WI38 (cell line): ENCODE measurements at regions not wholly inside any gene's neighbourhood (a gene's known extent, or its start where the extent isn't known, plus 50 kb on each side); places are given as distances from the start of the nearest gene placed in this dataset.

Source experiments
- H3K4me3 ChIP-seq: 2 replicates; pipeline ENCODE4 v1.5.1; 2011; ENCODE audit warnings: low read depth, mild to moderate bottlenecking, control low read depth, low read length
- TF ChIP-seq, protein P1 (sequence below): IDR thresholded peaks from 2 replicates; pipeline ENCODE4 v1.5.1; 2012; ENCODE audit warnings: low read depth, mild to moderate bottlenecking, control low read depth, low read length

DNA sequence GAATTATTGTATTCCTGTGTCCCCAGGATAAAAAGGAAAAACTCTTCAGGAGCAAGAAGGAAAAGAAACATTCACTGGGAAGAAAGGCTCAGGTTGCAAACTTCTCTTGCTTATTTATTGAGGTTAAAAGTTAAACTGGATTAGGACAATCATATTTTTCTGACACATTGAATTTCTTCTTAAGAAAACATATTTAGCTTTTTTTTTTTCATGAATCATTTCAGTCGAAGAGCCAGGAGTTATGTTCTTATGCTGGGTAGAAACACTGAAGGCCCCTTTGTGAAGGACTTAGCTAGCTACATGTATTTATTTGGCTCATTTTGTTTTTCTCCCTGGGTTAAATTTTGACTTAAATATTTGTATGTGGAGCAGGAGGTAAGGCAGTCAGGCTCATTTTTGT, 434.0 kb downstream of the KLF5 start:
- TF ChIP-seq, protein P1, sequence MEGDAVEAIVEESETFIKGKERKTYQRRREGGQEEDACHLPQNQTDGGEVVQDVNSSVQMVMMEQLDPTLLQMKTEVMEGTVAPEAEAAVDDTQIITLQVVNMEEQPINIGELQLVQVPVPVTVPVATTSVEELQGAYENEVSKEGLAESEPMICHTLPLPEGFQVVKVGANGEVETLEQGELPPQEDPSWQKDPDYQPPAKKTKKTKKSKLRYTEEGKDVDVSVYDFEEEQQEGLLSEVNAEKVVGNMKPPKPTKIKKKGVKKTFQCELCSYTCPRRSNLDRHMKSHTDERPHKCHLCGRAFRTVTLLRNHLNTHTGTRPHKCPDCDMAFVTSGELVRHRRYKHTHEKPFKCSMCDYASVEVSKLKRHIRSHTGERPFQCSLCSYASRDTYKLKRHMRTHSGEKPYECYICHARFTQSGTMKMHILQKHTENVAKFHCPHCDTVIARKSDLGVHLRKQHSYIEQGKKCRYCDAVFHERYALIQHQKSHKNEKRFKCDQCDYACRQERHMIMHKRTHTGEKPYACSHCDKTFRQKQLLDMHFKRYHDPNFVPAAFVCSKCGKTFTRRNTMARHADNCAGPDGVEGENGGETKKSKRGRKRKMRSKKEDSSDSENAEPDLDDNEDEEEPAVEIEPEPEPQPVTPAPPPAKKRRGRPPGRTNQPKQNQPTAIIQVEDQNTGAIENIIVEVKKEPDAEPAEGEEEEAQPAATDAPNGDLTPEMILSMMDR, result no peak

DNA sequence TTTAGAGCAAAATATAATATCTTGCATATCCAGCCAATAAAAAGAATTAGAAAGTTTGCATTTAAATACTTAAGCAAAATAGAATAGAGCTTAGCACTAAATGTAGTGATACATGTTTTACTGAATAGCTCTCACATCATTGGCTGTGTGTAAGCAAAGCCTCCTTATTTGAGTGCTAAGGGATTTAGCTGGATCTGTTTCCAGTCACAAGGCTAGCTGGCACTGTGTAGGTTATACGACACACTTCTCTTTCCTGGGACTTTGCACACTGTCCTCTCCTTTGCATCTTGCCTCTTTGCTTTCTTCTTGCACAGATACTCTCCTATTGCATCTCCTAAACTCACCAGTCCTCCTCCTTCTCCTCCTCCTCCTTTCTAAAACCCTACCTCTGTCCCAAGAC, 423.8 kb downstream of the KLF5 start:
- H3K4me3 ChIP-seq, result no peak overlapping the region
- TF ChIP-seq, protein P1, result no peak

More for the DNA sequence above, 434.0 kb downstream of the KLF5 start:
- no peak overlapping the region for H3K4me3 ChIP-seq

DNA sequence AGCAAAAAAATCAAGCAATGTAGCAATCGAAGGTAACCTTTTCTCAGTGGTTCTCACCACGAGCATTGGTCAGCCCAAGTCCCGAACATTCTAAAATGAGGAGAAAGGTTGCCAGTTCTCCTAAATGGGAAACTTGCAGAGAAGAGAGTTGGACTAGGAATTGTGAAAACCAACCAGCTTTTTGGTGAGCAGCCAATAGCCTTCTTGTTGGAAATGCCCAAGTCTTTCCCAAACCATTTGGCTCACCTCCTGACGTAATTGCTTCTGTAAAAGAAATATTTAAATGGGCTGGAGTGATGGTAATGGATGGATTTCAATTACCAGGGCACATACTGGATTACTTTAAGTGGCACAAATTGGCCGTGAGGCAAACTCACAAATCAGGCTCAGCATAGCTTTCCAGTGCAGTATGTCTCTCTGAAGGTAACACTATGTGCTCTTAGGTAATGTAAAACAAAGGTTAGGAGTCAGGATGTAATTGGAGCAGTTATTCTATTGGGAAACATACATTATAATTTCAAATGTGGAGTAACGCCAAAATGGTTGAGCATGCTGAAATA, 423.2 kb downstream of the KLF5 start:
- H3K4me3 ChIP-seq, result no peak overlapping the region
- TF ChIP-seq, protein P1, result no peak

DNA sequence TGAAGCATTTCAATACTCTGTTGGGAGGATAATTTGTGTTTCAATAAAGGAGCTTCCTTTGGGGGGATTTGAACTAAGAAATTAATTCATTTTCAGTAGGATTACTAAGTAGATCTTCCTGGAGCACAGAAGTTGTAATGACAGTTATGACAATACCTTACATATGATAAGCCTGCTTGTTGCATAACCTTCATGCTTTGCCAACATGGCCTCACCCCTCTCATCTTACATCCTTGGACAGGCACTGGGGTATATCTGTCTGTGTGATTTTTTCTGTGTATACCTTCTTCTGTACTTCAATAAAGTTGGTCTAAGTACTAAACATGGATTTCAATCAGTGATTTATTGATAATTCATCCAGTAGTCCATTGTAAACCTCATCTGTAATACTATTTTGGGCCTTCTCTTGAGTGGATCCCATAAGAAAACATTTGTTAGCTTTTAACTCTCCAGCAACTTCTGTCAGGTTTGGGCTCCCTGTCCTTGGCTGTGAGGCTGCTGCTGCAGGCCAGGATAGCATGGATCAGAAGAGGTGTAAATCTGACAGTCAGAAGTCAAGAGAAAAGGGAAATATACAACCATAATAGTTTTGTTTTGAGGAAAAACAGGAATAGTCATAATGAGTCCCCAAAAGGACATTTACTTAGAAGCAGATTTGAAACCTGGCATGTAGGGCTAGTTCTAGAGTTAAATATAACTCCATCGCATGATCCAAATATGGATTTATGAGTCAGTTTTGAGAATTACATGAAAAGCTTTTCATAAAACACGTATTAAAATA, 422.2 kb downstream of the KLF5 start:
- no peak overlapping the region for H3K4me3 ChIP-seq
- TF ChIP-seq, protein P1, result no peak

DNA sequence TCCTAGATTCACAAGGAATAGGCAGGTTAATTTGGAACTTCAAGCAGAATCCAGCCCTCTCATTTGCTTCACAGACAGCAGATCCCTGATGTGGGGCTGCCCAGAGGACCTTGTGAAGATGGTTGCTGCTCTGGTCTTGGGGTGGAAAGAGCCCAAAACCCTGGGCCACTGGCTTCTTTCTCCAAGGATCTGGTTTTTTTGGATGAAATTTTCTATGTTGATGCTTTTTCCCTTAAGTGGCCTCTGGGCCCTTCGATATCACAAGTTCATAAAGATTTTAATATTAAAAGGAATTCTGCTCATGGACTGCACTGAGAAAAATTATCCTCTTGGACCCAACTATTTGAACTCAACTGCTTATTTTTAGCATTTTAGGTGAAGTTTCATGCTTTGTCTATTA, 421.1 kb downstream of the KLF5 start:
- no peak overlapping the region for H3K4me3 ChIP-seq
- TF ChIP-seq, protein P1, result no peak

DNA sequence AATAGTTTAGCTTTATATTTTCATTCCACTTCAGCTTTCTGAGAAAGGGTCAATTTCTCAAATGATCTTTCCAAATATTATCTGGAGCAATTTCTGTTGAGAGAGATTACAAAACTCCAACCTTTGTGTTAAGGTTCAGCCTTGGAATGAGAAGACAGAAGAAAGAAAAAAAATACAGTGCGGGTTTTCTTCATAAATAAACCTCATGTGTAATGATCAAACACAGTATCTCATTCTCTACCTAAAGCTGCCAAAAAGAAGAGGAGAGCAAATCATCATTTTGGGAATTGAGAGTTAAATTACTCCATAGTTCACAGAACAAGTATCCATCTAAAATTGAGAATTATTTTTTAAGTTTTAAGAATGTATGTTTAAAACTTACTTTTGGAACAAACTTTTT, 420.5 kb downstream of the KLF5 start:
- TF ChIP-seq, protein P1, result no peak

DNA sequence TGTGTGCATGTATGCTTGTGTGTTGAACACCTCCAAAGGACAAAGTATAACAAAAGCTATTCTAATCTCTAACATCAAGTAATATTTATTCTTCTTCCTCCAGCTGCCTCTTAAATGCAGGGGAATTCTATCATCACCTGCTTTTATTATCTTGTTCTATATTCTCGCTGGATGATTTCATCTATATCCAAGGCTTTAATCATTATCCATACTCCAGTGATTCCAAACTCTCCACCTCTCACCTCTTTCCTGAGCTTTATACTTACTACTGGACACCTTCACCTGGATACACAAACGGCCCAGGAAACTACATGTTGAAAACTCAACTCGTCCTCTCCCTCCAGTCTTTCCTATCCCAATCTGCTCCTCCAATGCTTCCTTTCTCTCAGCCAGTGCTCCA, 418.6 kb downstream of the KLF5 start:
- no peak overlapping the region for H3K4me3 ChIP-seq
- TF ChIP-seq, protein P1, result no peak

More for the DNA sequence above, 420.5 kb downstream of the KLF5 start:
- H3K4me3 ChIP-seq, result no peak overlapping the region
